Heart left ventricle (tissue), 16 donors: ENCODE measurements at regions not wholly inside any gene's neighbourhood (a gene's known extent, or its start where the extent isn't known, plus 50 kb on each side); places are given as distances from the start of the nearest gene placed in this dataset.

ENCODE experiments used
- ATAC-seq, 4 donors: fragments of 200-7000 bp; cut with Tn5 transposase; one replicate each; pipeline ENCODE4 v1.9.1; 2020 to 2022; ENCODE audit warnings: moderate library complexity in 4 of 4, mild to moderate bottlenecking in 3 of 4, moderate number of reproducible peaks in 1 of 4
- DNase-seq, 5 donors: peaks; one replicate each; pipeline ENCODE4 v3.0.0-alpha.2; 2020
- H3K27ac ChIP-seq, 12 donors: fragments of 200-600 bp; sonication (generic) in 4 of 12; one replicate each; pipeline versions ENCODE4 v1.5.0 to v1.8.0; 2016 to 2022; ENCODE audit warnings: mild to moderate bottlenecking in 2 of 12
- H3K27me3 ChIP-seq, 9 donors: fragments of 200-600 bp; sonication (generic) in 2 of 9; one replicate each; pipeline versions ENCODE4 v1.5.1 to v1.8.0; 2016 to 2022; ENCODE audit warnings: mild to moderate bottlenecking in 3 of 9
- H3K36me3 ChIP-seq, 9 donors: fragments of 200-600 bp; sonication (generic) in 2 of 9; one replicate each; pipeline versions ENCODE4 v1.5.0 to v1.8.0; 2018 to 2022; ENCODE audit warnings: mild to moderate bottlenecking in 2 of 9
- H3K4me1 ChIP-seq, 12 donors: fragments of 200-600 bp; sonication (generic) in 4 of 12; one replicate each; pipeline versions ENCODE4 v1.5.0 to v1.8.0; 2016 to 2022; ENCODE audit warnings: mild to moderate bottlenecking in 3 of 12
- H3K4me3 ChIP-seq, 12 donors: fragments of 200-600 bp; sonication (generic) in 4 of 12; one replicate each; pipeline versions ENCODE4 v1.5.0 to v1.8.0; 2017 to 2022; ENCODE audit warnings: mild to moderate bottlenecking in 9 of 12, moderate library complexity in 4 of 12
- H3K9me3 ChIP-seq, 12 donors: fragments of 200-600 bp; sonication (generic) in 4 of 12; one replicate each; pipeline versions ENCODE4 v1.5.0 to v1.8.0; 2016 to 2022; ENCODE audit warnings: mild to moderate bottlenecking in 1 of 12
- CTCF ChIP-seq, 12 donors: fragments of 200-600 bp; sonication (generic) in 4 of 12; IDR thresholded peaks; one replicate each; pipeline versions ENCODE4 v1.5.0 to v1.8.0; 2018 to 2022; ENCODE audit warnings: antibody characterized with exemption in 12 of 12, mild to moderate bottlenecking in 5 of 12
- POLR2A ChIP-seq, 2 donors: fragments of 450-650 bp; IDR thresholded peaks; one replicate each; pipeline ENCODE4 v1.6.1; 2017; ENCODE audit warnings: antibody characterized with exemption in 2 of 2, mild to moderate bottlenecking in 2 of 2, moderate library complexity in 2 of 2
- WGBS, 4 donors: extraction: QIAGEN DNeasy Blood & Tissue Kit in 2 of 4; methylation state at CpG; one replicate each; pipeline versions ENCODE4 v1.1.5 to v1.1.7; 2013 to 2018; 5-methylcytosine and 5-hydroxymethylcytosine counted together
- intact Hi-C, 10 donors: fragments of 100-400 bp; cut with DNase I; formaldehyde crosslinking; loops; one replicate each; pipeline versions ENCODE4 v1.11.1 to v1.14.2; 2022
- donor health status: ischemic (EF 13 %, LVEDD 7.1; RV severe dilation, severe dysfunction).
- donor health status: healthy with polysubstance abuse.
- donor health status: DM: no; HTN: yes; CAD: no.
- donor health status: DM: no; HTN: no; CAD: no.
- donor health status: ischemic (EF 25% LVEDD 6.9; RV normal size, moderate dysfunction).
- donor health status: ischemic (EF 25% LVEDD 5.7; RV mildly dilated, moderate dysfunction).
- donor health status: healthy.
- donor health status: DM: yes; HTN: yes; CAD: no.
- donor health status: ischemic (EF 35%, LVEDD 5.7; RV mildly dilated, moderate dysfunction).
- donor health status: nonischemic (EF 11% LVEDD 7.7; RV severe dilation, severe dysfunction).
- donor health status: DM: yes; HTN: yes; CAD: no.
- donor health status: PGD.
- donor health status: ischemic (EF 29% LVEDD 5.4; RV normal size, mild dysfunction).
- donor health status: nonischemic (EF 23%, LVEDD 6.1; RV moderate dilation, normal function).

GRCh38 chr3:22665528-22665927 lies 537.6 kb upstream of the UBE2E2 start:
- Histone ChIP-seq H3K36me3 (no peaks in the 10 kb centered on the region), H3K4me1 (no peaks in the 10 kb centered on the region), H3K27ac (no peak overlapping the region), H3K4me3 (no peak overlapping the region), H3K9me3 (no peaks in the 10 kb centered on the region), H3K27me3 (no peaks in the 10 kb centered on the region)
- 65 to 72% (median 69%) methylated on average over 2 of the region's 2 CpGs for WGBS, 4 donors
- intact Hi-C loops: no loop called here
- TF ChIP-seq POLR2A (IDR thresholded peaks at IDR 0.05) (no peak), CTCF (IDR thresholded peaks at IDR 0.05) (no peak)
- no peak for ATAC-seq
- DNase-seq: no peak

GRCh38 chr3:22666736-22667135 lies 536.4 kb upstream of the UBE2E2 start:
- no peak for DNase-seq
- 34 to 84% (median 43%) methylated on average over 1 of the region's 1 CpG for WGBS, 4 donors
- Histone ChIP-seq H3K9me3 (no peaks in the 10 kb centered on the region), H3K4me1 (no peaks in the 10 kb centered on the region), H3K27ac (no peak overlapping the region), H3K36me3 (no peaks in the 10 kb centered on the region), H3K27me3 (no peaks in the 10 kb centered on the region), H3K4me3 (no peak overlapping the region)
- TF ChIP-seq CTCF (IDR thresholded peaks at IDR 0.05) (no peak), POLR2A (IDR thresholded peaks at IDR 0.05) (no peak)
- no peak for ATAC-seq
- intact Hi-C loops: no loop called here

- DNase-seq (no peak), ATAC-seq (no peak)
- Histone ChIP-seq H3K27ac (no peak overlapping the region), H3K9me3 (peaks cover 0 to 3% (median 0%) of the 10 kb centered on the region in 12 donors), H3K36me3 (no peaks in the 10 kb centered on the region), H3K4me1 (no peaks in the 10 kb centered on the region), H3K4me3 (no peak overlapping the region), H3K27me3 (no peaks in the 10 kb centered on the region)
- intact Hi-C loops: no loop called here
- TF ChIP-seq POLR2A (IDR thresholded peaks at IDR 0.05) (no peak), CTCF (IDR thresholded peaks at IDR 0.05) (no peak)
- 68 to 90% (median 84%) methylated on average over 1 of the region's 1 CpG for WGBS, 4 donors
Observed at GRCh38 chr3:22671848-22672247, 531.3 kb upstream of the UBE2E2 start.

GRCh38 chr3:22684739-22685138 lies 518.4 kb upstream of the UBE2E2 start:
- Histone ChIP-seq H3K27ac (no peak overlapping the region), H3K4me3 (no peak overlapping the region), H3K9me3 (no peaks in the 10 kb centered on the region), H3K36me3 (no peaks in the 10 kb centered on the region), H3K27me3 (no peaks in the 10 kb centered on the region), H3K4me1 (no peaks in the 10 kb centered on the region)
- ATAC-seq (no peak), DNase-seq (no peak)
- TF ChIP-seq CTCF (IDR thresholded peaks at IDR 0.05): no peak
- no peak for TF ChIP-seq POLR2A (IDR thresholded peaks at IDR 0.05)
- intact Hi-C loops: no loop called here
- WGBS, 4 donors: 45 to 64% (median 55%) methylated on average over 3 of the region's 3 CpGs
